T-helper 2 cell treated with Interferon-gamma antibody and Interleukin-4, amounts not matched to agents 100 ng/mL and 5 ng/mL, for 36 hours (primary cell): ENCODE measurements at regions not wholly inside any gene's neighbourhood (a gene's known extent, or its start where the extent isn't known, plus 50 kb on each side); places are given as distances from the start of the nearest gene placed in this dataset.

Experiments
- intact Hi-C: fragments of 100-400 bp; cut with micrococcal nuclease; formaldehyde crosslinking; loops from one replicate; pipeline ENCODE4 v1.15.1; 2023

DNA sequence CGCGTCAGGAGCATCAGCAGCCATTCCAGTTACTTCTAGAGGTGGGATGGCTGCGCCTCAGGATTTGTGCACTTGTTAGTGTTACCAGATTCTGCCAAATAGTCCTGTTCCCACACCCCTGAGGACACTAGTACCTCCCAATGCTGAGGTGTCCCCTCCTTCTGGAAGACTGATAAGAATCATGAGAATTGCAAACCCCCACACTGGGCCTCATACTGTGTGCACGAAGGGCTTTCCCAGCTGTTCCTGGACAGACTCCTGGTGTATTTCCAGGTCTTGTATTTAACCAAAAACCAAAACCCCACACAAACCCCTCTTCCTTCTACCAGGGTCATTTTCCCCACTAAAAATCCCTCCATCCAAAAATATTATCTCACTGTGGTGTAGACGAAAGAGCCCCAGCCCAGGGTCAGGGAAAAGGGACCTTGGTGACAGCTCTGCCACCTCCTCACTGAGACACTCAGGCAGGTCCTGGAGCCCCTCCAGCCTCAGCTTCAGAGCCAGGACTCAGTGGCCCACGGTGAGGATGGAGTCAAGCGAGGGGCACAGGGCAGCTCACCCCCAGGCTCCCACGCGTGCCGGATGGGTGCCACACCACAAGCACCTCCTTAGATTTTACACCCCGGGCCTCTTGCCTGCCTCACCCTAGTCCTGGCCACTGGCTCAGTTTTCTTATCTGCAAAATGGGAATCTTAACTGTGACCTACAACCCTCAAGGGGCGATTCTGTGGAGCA lies 131.4 kb upstream of the RUNX3 start:
- intact Hi-C loops = no loop called here

DNA sequence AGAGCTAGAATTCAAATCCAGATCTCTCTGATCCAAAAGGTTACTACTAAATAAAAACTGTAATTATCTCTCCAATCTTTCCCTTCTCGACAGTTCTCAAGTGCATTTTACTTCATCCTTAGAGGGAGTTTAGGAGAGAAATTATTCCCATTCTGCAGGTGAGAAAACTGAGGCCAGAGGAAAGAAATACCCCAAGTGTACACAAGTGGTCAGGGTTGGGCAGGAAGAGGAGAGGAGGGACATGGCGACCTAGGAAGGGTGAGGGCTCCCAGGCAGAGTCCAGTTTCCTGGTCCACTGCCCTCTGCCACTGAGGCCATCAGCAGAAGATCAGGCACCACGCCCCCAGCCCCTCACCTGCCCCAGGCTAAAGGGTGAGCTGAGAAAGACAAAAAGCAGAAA lies 127.1 kb upstream of the RUNX3 start:
- intact Hi-C loops = no loop called here

DNA sequence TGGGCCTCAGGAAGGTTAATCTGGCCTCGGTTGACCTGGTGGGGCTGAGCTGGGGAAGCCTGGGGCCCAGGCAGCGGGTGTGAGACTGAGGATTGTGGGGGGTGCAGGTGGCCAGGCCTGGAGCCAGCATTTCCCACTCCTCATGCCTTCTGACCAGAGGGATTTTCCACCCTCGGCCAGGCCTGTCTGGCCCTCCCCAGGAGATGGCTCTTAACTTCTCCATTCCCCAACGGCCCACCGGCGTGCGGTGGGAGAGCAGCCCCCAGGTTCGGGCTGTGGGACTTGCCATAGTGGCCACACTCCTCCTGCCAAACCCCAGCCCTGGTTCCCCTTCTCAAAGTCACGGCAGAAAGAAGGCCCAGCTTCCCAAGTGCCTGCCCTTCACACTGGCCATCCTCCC lies 126.5 kb upstream of the RUNX3 start:
- intact Hi-C loops = no loop called here

DNA sequence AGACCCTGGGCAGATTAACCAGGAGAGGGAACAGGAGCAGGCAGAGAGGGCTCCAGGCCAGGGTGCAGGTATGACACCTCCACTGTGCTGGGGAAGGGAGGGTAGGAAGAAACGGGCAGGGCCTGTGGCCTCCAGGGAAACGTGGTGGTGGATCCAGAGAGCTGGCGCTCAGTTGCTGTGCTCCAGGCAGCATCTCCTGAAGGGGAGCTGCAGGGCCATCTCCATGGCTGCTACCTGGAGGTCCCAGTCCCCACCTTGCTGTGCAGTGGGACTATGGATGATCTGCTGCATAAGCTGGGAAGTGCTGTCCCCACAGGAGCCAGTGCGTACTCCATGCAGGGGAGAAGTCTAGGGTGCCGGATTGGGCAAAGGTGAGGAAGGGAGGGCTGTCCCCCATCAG lies 125.9 kb upstream of the RUNX3 start:
- intact Hi-C loops = no loop called here

DNA sequence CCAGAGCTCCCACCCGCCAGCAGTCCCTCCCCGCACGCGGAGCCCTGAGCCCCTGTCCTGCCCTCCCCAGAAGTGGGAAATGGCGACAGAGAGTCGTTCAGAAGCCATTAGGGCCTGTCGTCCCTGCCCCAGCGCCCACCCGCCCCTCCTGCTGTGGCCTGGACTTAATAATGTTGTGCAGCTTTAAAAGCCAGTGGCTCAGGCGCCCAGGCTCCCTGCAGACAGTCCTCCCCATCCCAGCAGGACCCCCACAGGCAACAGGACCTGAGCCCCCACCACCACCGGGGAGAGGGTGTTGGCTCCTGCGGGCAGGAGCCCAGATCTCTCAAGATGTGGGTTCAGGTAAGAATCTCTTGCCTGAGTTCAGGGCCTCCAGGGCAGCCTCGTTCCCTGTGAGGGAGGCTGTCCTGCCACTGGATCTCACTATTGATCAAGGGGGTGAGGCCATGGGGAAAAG lies 125.3 kb upstream of the RUNX3 start:
- intact Hi-C loops = no loop called here

DNA sequence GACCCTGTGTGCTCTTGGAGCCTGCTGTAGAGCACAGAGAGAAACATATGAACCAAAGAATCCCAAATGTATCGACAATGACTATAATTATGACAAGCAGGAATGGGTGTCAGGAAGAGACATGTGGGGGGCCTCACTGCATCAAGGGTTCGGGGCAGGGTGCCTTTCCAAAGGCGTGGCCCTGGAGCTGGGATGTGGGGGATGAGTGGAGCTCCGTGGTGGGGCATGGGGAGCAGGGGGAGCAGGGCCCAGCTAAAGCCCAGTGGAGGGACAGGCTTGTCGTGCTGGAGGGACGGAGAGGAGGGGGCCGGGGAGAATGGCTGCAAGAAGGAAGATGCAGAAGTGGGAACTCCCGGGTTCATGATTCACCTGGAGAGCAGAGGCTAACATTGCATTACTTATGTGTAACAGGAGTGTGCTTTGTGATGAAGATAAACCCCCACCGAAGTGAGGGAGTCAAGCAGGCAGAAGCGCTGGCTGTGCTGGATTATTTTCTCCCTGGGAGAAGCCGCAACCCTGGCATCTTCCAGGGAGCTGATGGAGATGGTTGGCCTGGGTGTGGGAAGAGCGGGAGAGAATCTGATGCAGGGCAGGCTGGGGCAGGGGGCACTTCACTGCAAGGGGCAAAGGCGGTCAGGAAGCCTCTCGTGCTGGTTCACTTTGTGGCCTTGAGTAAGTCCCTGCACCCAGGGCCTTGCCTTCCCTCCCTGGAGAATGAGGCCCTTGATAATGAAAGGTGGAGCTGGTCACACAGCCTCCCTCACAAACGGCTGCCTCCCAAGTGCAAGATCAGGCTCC lies 124.6 kb upstream of the RUNX3 start:
- intact Hi-C loops = no loop called here

DNA sequence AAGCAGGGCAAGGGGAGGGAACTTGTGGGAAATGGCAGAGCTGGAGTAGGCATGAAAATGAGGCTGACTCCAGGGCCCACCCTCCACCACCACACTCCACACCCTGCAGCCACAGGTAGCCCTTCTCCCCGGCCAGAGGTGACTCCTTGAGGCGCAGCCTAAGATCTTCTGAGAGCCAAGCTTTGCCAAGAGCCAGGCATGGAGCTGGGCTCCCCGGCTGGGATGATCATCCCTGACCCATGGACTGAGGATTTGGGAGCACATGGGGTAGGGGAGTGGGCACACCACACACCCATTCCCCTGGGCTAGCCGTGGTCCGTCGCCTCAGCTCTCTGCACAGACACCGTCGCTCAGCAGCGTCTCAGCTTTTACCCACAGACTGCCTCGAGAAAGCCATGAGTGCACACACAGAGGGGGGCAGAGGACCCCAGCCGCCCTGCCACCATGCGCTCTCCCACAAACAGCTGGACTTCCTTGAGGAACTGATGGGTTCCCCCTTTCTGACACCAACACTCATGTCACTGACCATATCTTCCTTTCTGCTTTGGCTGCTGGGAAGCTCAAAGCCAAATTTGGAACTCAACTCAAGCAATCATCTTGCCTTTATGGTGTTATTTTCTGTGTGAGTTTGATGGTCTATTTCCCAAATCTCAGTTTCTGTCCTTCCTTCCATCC lies 123.6 kb upstream of the RUNX3 start:
- intact Hi-C loops = no loop called here

DNA sequence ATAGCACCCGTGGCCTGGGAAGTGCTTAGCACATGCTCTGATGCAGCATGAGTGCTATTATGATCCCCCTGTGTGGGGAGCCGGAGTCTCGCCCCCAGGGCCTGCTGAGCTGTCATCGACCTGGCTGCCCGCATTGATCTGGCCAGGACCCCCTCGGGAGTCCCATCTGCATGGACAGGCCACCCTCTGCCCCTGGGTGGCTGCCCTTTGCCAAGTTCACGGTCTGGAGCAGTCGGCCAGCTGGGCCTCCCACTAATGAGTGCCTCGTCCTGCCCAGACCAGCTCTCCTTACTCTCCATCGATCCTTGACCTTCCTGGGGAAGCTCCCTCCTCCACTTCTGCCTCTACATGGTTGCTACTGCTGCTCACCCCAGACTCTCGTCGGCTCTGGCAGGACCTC lies 121.8 kb upstream of the RUNX3 start:
- intact Hi-C loops = no loop called here

DNA sequence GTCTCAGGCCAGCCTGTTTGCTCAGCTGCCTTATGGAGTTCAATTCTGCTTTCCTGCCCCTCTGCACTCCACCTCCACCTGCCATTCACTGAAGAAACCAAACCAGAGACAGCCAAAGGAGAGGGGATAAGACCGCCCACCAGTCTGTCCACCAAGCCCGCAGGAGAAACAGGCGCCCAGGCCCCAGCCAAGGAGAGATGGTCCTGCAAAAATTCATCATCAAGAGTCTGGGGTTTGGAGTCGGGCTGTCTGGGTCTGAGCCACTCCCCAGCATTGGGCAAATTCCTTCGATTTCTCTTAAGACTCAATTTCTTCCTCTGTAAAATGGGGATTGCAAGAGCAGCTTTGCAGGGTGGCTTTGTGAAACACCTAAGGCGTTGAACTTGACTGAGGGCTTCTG lies 121.4 kb upstream of the RUNX3 start:
- intact Hi-C loops = no loop called here

DNA sequence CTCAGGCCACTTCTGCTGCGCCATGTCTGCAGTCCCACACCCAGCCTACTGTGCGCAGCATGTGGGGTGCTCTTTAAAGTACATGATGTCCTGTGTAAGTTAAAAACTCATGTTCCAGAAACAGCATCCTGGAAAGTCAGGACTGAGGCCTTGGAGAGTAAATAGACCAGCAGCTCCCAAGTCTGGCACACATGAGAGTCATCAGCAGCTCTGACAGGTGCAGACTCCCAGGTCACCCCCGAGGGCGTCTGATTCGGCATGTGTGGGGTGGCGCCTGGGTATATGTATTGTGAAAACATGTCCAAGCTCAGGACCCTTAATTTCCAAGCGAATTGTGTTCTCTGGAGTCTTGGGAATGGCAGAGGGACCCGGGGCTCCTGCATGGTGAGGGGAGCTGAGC lies 120.1 kb upstream of the RUNX3 start:
- intact Hi-C loops = no loop called here

DNA sequence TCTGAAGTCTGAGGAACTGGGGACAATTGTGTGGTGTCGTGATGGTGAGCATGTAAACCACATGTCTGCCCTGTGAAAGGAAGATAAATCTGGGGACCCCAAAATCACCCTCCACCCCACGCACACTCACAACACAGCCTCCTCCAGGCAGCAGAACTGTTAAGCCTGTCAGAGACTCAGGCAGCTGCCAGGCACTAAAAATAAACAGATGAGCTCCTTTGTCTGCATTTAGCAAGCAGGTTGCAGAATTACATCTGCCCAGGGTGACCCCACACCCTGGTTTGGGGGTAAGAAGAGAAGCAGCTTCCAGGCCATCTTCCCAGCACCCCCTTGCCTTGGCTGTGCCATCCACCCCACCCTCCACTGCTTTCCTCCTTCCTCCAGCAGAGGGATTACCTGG lies 119.1 kb upstream of the RUNX3 start:
- intact Hi-C loops = no loop called here

DNA sequence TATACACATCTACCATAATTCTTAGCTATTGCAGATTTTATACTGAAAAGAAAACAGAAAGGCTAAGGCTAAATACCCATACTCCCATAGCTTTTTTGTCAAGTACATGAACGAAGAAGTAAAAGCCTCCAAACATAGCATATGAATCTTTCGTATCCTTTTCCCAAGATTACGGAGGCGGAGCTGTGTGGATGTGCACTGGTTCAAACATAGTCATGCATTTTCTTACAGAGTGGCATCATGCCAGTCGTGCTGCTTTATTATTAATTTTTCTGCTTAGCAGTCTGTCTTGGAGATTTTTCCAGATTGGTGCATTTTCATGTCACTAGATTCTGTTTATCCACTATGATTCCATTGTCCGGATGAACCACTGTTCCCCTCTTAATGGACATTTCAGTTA lies 118.7 kb upstream of the RUNX3 start:
- intact Hi-C loops = no loop called here

DNA sequence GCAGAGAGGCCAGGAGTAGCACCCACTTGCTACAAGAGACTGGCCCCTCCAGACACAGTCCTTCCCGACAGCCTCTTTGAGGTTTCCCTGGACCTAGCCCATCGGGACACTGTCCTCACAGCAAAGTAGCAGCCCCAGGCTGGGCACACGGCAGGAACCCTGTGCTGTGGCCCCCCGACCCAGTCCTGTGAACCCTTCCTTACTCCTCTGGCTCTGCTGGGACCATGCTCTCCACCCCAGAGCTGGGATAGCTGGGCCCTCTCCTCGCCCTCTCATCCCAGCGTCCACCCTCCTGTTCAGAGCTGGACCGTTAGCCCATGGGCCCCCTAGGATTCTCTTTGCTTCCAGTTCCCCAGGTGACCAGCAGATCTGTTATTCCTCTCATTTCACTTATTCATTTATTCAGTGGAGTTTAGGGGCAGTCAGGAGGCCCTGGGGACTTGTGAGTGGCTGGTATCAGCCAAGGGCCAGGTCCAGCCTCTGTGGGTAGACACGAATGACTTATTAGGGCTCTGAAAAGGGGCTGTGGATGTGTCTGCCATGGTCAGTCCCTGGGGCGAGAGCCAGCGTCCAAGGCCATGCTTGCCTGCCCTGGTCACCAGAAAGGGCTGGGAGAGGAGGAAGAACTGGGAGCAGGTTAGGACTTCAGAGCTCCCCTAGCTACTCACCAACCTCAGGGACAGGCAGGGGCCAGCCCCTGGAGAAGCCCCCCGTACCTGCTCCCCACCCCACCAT lies 117.6 kb upstream of the RUNX3 start:
- intact Hi-C loops = no loop called here

DNA sequence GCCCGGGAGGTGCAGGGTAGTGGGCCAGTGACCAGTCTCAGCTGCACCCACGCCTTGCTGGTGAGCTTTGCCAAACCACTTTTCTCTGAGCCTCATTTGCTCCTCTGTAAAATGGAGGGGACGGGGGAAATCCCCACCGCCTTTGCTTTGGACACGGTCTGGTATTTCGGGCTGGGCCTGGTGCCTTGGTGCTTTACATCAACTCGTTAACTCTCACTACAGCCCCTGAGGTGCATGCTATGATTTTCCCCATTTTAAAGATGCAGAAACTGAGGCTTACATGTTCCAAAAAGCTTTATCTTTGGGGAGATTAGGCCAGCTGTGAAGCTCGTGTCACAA lies 116.1 kb upstream of the RUNX3 start:
- intact Hi-C loops = no loop called here

DNA sequence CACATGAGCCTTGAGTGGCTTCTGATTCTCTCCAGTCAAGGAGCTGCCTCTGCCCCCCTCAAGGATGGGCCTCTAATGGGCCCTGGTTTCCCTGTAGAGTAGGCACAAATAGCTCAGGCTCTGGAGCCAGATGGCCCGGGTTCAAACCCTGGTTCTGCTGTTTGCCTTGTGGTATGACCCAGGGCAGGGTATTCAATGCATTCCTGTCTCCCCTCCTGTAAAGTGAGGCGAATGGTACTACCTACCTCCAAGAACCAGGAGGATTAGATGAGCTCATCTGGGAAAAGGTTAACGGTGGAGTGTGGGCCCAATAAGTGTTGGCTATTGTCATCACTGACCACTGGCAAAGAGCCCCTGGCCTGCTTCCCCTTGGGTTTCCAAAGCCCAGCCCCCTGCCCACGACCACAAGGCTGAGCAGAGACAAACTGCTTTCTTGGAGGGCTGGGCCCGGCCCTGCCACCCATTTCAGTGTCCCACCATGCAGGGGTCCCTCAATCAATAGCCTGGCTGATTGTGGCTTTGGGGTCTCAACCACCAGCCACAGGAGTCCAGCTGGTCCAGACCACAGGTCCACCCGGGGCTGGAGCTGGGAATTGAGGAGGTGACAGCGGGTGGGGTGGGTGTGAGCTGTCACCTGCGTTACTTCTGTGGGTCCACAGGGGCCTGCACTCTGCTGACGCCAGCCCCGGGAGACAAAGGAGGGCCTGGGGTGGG lies 115.6 kb upstream of the RUNX3 start:
- intact Hi-C loops = no loop called here

DNA sequence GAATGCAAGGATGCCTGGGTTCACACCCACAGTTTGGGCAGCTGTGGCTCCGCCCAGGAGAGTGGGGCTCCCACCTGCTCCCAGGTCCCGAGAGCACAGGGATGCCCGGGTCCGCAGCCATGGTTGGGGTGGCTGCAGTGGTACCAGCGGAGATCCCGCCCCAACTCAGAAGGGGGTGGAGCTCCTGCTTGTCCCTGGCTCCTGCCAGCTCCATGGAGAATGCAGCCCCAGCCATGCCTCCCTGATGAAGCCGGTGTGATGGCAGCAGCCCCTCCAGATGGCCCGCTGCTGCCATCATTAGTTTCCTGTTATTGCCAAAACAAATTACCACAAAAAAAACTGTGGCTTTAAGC lies 113.1 kb upstream of the RUNX3 start:
- intact Hi-C loops = no loop called here

DNA sequence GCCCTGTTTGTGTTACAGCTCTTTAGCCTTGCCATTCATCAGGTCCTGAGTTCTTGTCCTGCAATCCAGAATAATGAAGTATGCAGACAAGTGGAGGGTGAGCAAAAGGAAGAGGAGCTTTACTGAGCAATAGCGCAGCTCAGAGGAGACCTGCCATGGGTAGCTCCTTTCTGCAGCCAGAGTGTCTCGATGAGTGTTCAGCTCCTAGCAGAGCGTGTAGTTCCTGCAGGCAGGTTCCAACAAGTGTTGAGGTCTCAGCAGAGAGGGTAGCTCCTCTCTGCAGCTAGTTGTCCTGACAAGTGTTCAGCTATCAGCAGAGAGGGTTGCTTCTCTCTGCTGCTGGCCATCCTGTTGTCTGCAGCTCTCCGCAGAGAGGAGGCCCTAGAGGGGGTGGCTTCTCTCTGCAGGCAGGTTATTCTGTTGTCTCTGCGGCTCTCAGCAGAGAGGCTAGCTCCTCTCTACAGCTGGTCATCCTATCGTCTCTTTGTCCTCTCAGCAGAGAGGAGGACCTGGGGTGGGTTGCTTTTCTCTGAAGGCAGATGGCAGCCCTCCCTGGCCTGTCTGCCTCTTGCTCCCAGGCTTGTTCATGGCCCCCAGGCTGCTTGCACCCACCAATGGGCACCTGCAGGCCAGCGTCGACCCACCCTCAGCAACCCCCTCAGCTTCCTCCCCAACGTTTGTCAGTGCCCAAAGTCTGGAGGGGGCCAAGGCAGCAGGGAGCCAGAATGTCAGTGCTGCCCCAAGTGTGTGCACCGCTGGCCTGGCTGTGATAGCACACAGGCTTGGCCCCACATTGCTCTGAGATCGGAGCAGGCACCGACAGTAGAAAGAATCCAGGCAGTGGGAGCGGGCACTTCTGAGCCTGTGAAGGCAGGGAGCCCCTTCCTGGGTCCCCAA lies 112.5 kb upstream of the RUNX3 start:
- intact Hi-C loops = no loop called here

DNA sequence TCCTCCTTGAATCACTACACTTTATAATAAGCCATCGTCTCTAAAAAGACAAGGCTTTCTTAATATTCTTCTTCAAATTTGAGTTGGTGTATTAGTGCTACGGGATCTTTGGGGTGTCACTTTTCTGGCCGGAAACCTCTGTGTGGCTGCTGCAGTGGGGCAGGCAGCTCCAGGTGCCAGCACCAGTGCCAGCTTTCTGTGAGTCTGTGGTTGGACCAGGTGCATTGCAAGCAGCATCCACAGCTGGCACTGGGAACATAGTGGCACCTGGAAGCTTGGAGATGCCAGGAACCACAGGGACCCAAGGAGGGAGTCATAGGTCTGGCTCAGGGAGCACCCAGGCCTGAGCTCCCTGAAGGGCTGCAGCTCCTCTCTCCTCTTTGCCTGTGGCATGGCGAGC lies 111.8 kb upstream of the RUNX3 start:
- intact Hi-C loops = no loop called here

DNA sequence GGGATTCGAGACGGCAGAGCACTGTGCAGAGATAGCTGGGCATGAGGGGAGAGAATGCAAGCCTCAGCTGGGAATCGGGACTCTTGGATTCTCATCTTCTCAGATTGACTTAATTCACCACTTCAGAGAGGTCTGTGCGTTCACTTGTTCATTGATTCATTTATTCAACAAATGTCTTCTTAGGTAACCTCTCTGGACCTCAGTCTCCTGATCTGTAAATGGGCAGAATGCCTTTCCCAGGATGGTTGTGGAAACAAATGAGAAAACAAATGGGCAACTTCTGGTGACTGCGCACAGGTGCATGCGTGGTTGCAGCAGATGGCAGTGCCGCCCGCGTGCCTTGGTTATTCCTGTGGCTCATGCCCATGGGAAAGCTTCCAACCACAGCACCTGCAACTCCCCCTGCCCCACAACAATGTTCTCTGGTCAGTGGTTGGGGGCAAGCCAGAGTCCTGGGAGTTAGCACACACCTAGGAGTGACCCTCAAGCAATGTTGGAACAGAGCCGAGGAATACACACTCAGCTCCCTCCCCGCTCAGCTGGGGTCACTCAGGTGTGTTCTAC lies 110.1 kb upstream of the RUNX3 start:
- intact Hi-C loops = no loop called here

DNA sequence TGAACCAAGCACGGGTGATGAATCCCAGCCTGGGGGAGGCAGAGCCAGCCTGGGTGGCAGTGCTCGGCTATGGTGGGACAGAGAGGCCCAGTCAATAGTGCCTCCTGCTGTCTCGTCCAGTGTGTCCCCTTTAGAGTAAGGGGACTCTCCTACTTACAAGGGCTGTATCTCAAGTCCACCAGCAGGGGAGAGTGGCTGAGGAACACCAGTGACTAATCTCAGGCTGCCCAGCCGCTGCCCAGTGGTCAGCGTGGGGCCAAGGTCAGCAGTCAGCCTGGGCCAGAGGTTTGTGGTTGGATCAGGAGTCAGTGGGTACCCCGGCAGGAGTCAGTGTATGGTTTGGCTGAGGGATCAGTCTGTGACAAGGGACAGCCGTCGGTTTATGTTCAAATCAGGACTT lies 109.2 kb upstream of the RUNX3 start:
- intact Hi-C loops = loop anchor here (5.0 kb wide), 1 partner anchor 63 kb away; no protein-coding TSS in a partner anchor
